Parathyroid adenoma (tissue), 2 donors: ENCODE measurements at regions not wholly inside any gene's neighbourhood (a gene's known extent, or its start where the extent isn't known, plus 50 kb on each side); places are given as distances from the start of the nearest gene placed in this dataset.

Source experiments
- H2AFZ ChIP-seq: fragments of 300-600 bp; sonication (generic); one replicate; pipeline ENCODE4 v1.7.0; 2017; ENCODE audit warnings: antibody characterized with exemption, mild to moderate bottlenecking
- H3K27ac ChIP-seq: fragments of 300-600 bp; sonication (generic); one replicate; pipeline ENCODE4 v1.7.0; 2017
- H3K27me3 ChIP-seq: fragments of 300-600 bp; sonication (generic); one replicate; pipeline ENCODE4 v1.7.0; 2017; ENCODE audit warnings: low read length; ENCODE audit not compliant: control insufficient read depth, insufficient read depth
- H3K36me3 ChIP-seq: fragments of 300-600 bp; sonication (generic); one replicate; pipeline ENCODE4 v1.7.0; 2017; ENCODE audit warnings: low read length; ENCODE audit not compliant: control insufficient read depth, insufficient read depth
- H3K4me1 ChIP-seq: fragments of 300-600 bp; sonication (generic); one replicate; pipeline ENCODE4 v1.7.0; 2017; ENCODE audit warnings: control low read depth
- H3K4me2 ChIP-seq: fragments of 300-600 bp; sonication (generic); one replicate; pipeline ENCODE4 v1.7.0; 2017; ENCODE audit warnings: low read length
- H3K4me3 ChIP-seq: fragments of 300-600 bp; sonication (generic); one replicate; pipeline ENCODE4 v1.7.0; 2017; ENCODE audit warnings: low read depth, low read length
- H3K79me2 ChIP-seq: fragments of 300-600 bp; sonication (generic); one replicate; pipeline ENCODE4 v1.7.0; 2017; ENCODE audit warnings: control low read depth
- H3K9ac ChIP-seq: fragments of 300-600 bp; sonication (generic); one replicate; pipeline ENCODE4 v1.7.0; 2017; ENCODE audit warnings: mild to moderate bottlenecking
- H3K9me3 ChIP-seq: fragments of 300-600 bp; sonication (generic); one replicate; pipeline ENCODE4 v1.7.0; 2017; ENCODE audit warnings: low read length; ENCODE audit not compliant: control insufficient read depth
- TF ChIP-seq, protein P1 (sequence below): fragments of 300-600 bp; sonication (generic); IDR thresholded peaks from one replicate; pipeline ENCODE4 v1.7.0; 2017; ENCODE audit warnings: antibody characterized with exemption, mild to moderate bottlenecking
- donor health status: primary hyperparathyroidism.

- Histone ChIP-seq H3K36me3 (no peaks in the 10 kb centered on the region), H2AFZ (no peak overlapping the region), H3K9ac (no peak overlapping the region), H3K27me3 (no peaks in the 10 kb centered on the region), H3K4me1 (no peaks in the 10 kb centered on the region), H3K79me2 (no peaks in the 10 kb centered on the region), H3K27ac (no peak overlapping the region), H3K9me3 (no peaks in the 10 kb centered on the region), H3K4me2 (no peak overlapping the region), H3K4me3 (no peak overlapping the region)
- TF ChIP-seq, protein P1, sequence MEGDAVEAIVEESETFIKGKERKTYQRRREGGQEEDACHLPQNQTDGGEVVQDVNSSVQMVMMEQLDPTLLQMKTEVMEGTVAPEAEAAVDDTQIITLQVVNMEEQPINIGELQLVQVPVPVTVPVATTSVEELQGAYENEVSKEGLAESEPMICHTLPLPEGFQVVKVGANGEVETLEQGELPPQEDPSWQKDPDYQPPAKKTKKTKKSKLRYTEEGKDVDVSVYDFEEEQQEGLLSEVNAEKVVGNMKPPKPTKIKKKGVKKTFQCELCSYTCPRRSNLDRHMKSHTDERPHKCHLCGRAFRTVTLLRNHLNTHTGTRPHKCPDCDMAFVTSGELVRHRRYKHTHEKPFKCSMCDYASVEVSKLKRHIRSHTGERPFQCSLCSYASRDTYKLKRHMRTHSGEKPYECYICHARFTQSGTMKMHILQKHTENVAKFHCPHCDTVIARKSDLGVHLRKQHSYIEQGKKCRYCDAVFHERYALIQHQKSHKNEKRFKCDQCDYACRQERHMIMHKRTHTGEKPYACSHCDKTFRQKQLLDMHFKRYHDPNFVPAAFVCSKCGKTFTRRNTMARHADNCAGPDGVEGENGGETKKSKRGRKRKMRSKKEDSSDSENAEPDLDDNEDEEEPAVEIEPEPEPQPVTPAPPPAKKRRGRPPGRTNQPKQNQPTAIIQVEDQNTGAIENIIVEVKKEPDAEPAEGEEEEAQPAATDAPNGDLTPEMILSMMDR, result no peak
Measured at GRCh38 chr3:53965291-53965690, 73.6 kb upstream of the SELENOK start.

DNA sequence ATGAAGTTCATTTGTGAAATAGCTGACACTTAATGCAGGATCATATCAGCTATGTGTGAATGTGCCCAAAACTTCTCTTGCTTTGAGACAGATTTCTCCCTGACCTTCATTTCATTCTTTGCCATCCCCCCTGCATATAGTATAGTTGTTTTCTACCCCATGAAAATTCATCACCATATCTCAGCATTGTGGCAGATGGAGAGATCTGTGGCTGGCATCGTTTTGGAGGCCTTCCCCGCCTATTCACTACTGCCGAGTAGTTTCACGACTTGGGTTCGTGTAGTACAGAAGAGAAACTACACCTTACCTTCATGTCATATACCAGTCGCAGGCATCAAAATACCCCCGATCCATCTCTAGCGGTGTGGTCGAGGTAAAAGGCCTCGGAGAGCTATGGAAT lies 66.2 kb upstream of the SELENOK start:
- TF ChIP-seq, protein P1, result no peak
- Histone ChIP-seq H3K4me3 (no peak overlapping the region), H3K4me2 (no peak overlapping the region), H3K79me2 (no peaks in the 10 kb centered on the region), H3K9ac (no peak overlapping the region), H3K27ac (no peak overlapping the region), H3K27me3 (no peaks in the 10 kb centered on the region), H3K9me3 (no peaks in the 10 kb centered on the region), H3K4me1 (no peaks in the 10 kb centered on the region), H2AFZ (no peak overlapping the region), H3K36me3 (no peaks in the 10 kb centered on the region)

DNA sequence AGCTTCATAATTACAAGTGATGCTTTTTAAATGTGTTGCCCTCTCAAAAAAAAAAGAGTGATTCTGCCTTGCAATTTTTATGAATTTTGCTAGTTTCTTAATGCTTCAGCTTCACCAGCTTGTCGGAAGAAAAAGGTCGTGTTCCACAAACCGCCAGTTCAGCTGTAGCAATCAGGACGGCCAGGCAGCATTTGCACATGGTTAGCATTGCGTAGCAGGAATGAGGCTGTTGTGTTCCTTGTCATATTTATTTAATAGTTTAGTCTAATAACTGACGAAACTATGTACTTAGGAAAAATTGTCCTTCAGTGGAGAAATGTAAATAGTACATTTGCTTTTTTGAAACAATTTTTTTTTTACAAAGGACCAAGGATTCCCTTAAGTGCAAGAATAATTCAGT lies 64.9 kb upstream of the SELENOK start:
- no peaks in the 10 kb centered on the region for H3K36me3 ChIP-seq

DNA sequence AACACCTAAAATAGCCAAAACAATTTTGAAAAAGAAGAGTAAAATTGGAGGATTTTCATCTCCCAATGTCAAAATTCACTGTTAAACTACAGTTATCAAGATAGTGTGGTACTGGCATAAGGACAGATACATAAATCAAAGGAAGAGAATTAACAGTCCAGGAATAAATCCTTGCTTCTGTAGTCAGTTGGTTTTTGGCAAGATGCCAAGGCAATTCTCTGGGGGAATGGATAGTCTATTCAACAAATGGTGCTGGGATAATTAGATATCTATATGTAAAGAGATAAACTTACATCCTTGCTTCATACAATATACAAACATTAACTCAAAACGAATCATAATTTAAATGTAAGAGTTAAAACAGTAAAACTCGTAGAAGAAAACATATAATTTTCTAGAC lies 57.9 kb upstream of the SELENOK start:
- Histone ChIP-seq H3K4me1 (no peaks in the 10 kb centered on the region), H3K27me3 (no peaks in the 10 kb centered on the region)

More for the DNA sequence above, 64.9 kb upstream of the SELENOK start:
- no peak overlapping the region for H2AFZ ChIP-seq
- H3K4me3 ChIP-seq, result no peak overlapping the region
- H3K79me2 ChIP-seq, result no peaks in the 10 kb centered on the region
- H3K9ac ChIP-seq, result no peak overlapping the region
- TF ChIP-seq, protein P1, result no peak
- H3K4me1 ChIP-seq, result no peaks in the 10 kb centered on the region
- H3K27ac ChIP-seq, result no peak overlapping the region
- H3K4me2 ChIP-seq, result no peak overlapping the region
- no peaks in the 10 kb centered on the region for H3K9me3 ChIP-seq
- H3K27me3 ChIP-seq, result no peaks in the 10 kb centered on the region

DNA sequence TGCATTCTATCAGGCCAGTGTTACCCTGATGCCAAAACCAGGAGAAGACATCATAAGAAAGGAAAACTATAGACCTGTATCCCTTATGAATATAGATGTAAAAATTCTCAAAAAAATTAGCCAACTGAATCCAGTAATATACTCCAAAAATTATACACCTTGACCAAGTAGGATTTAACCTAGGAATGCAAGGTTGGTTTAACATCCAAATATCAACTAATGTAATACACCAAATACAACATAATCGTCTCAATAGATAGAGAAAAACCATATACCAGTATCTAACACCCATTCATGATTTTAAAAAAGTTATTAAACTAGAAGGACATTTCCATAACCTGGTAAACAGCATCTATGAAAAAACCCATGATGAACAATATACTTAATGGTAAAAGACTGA lies 56.5 kb upstream of the SELENOK start:
- H3K4me2 ChIP-seq, result no peak overlapping the region
- TF ChIP-seq, protein P1, result no peak
- H3K27ac ChIP-seq, result no peak overlapping the region

More for the DNA sequence above, 57.9 kb upstream of the SELENOK start:
- H3K9ac ChIP-seq, result no peak overlapping the region
- H3K36me3 ChIP-seq, result no peaks in the 10 kb centered on the region
- no peak overlapping the region for H3K4me3 ChIP-seq
- no peaks in the 10 kb centered on the region for H3K9me3 ChIP-seq
- no peak overlapping the region for H3K4me2 ChIP-seq
- H3K79me2 ChIP-seq, result no peaks in the 10 kb centered on the region
- H2AFZ ChIP-seq, result no peak overlapping the region
- H3K27ac ChIP-seq, result no peak overlapping the region
- TF ChIP-seq, protein P1, result no peak

More for the DNA sequence above, 56.5 kb upstream of the SELENOK start:
- Histone ChIP-seq H2AFZ (no peak overlapping the region), H3K9me3 (no peaks in the 10 kb centered on the region), H3K4me1 (no peaks in the 10 kb centered on the region), H3K79me2 (no peaks in the 10 kb centered on the region), H3K4me3 (no peak overlapping the region), H3K27me3 (no peaks in the 10 kb centered on the region), H3K9ac (no peak overlapping the region), H3K36me3 (no peaks in the 10 kb centered on the region)
